ENCODE measurements at regions not wholly inside any gene's neighbourhood (a gene's known extent, or its start where the extent isn't known, plus 50 kb on each side); places are given as distances from the start of the nearest gene placed in this dataset.

DNA sequence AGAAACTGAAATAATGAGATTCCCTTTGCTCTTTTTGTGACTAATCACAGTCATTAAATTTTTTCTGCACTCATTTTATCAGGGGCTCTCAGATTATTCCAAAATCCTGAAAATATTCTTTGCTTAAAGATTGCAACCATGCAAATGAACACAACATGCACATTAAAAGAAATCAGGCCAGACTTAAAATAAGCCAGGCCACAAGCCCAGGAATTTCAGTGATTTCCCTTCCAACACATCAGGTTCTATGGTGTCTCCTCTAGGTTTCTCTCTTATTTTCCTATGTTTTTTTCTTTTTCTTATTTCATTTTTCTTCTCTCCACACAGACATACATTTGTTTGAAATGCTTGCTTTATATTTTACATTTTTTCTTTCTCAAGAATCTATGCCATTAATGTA is 65.3 kb downstream of the NIBAN1 start:
- TF ChIP-seq POLR2A (IDR thresholded peaks at IDR 0.05; ENCODE audit: low read depth, low read length) (no peak), POLR2AphosphoS5 (IDR thresholded peaks at IDR 0.05; ENCODE audit: low read depth, low read length) (no peak)

Measured in GM12891 (cell line).